HS-27A (cell line): ENCODE measurements at regions not wholly inside any gene's neighbourhood (a gene's known extent, or its start where the extent isn't known, plus 50 kb on each side); places are given as distances from the start of the nearest gene placed in this dataset.
"Not testable (repeated sequence)": the region's sequence is repeated elsewhere in the genome, so short reads cannot be mapped to it uniquely, and the experiment has no call there.

ENCODE experiments used
- DNase-seq: peaks from one replicate; pipeline ENCODE4 v3.0.0-alpha.2; 2012; ENCODE audit warnings: low read depth, missing footprints

GRCh38 chr6:75031102-75031501 is 174.8 kb downstream of the COL12A1 start:
- DNase-seq = not testable (repeated sequence)

GRCh38 chr6:75029333-75029732 is 176.5 kb downstream of the COL12A1 start:
- DNase-seq = no peak

GRCh38 chr6:75025371-75025770 is 180.5 kb downstream of the COL12A1 start:
- no peak for DNase-seq

GRCh38 chr6:75024828-75025227 is 181.0 kb downstream of the COL12A1 start:
- no peak for DNase-seq

GRCh38 chr6:75023634-75024033 is 182.2 kb downstream of the COL12A1 start:
- no peak for DNase-seq

GRCh38 chr6:75020971-75021370 is 184.9 kb downstream of the COL12A1 start:
- DNase-seq = no peak

GRCh38 chr6:75020376-75020775 is 185.5 kb downstream of the COL12A1 start:
- no peak for DNase-seq

GRCh38 chr6:75012018-75012417 is 193.8 kb downstream of the COL12A1 start:
- DNase-seq = no peak

- DNase-seq = not testable (repeated sequence)
Observed at GRCh38 chr6:75003984-75004383, 201.9 kb downstream of the COL12A1 start.

GRCh38 chr6:74997646-74998045 is 208.2 kb downstream of the COL12A1 start:
- no peak for DNase-seq

GRCh38 chr6:74993136-74993535 is 212.7 kb downstream of the COL12A1 start:
- DNase-seq = no peak

- peak; percentile 40 for DNase-seq
Observed at GRCh38 chr6:74991573-74992332, 214.1 kb downstream of the COL12A1 start.

- no peak for DNase-seq
Observed at GRCh38 chr6:74979065-74979766, 226.6 kb downstream of the COL12A1 start.

- DNase-seq = no peak
Observed at GRCh38 chr6:74976701-74977100, 229.2 kb downstream of the COL12A1 start.

- no peak for DNase-seq
Observed at GRCh38 chr6:74976026-74976425, 229.8 kb downstream of the COL12A1 start.

GRCh38 chr6:74973591-74973990 is 232.3 kb downstream of the COL12A1 start:
- DNase-seq = no peak

GRCh38 chr6:74971633-74972032 is 234.2 kb downstream of the COL12A1 start:
- DNase-seq = no peak

- DNase-seq = no peak
Observed at GRCh38 chr6:74969591-74970267, 236.1 kb downstream of the COL12A1 start.

- DNase-seq = no peak
Observed at GRCh38 chr6:74967821-74968220, 238.0 kb downstream of the COL12A1 start.

- no peak for DNase-seq
Observed at GRCh38 chr6:74966712-74967111, 239.1 kb downstream of the COL12A1 start.

GRCh38 chr6:74964871-74965441 is 240.9 kb downstream of the COL12A1 start:
- DNase-seq = no peak

GRCh38 chr6:74956559-74957428 is 249.1 kb downstream of the COL12A1 start:
- DNase-seq = no peak
